SK-N-SH (cell line): ENCODE measurements at regions not wholly inside any gene's neighbourhood (a gene's known extent, or its start where the extent isn't known, plus 50 kb on each side); places are given as distances from the start of the nearest gene placed in this dataset.

Experiments used
- CTCF ChIA-PET: fragments of 300-600, 350-600 bp; formaldehyde crosslinking; extraction: SDS; loops from one replicate; lab custom pipeline; 2021; lab: Yijun Ruan, JAX
- POLR2A ChIA-PET: fragments of 350-600 bp; sonication (Branson Sonifier 250); formaldehyde crosslinking; extraction: SDS; loops from one replicate; lab custom pipeline; 2020; ENCODE audit warnings: antibody characterized with exemption, inconsistent platforms; lab: Yijun Ruan, JAX
- DNase-seq: peaks from one replicate; pipeline ENCODE4 v3.0.0; 2012
- H2AFZ ChIP-seq: fragments of 200-600 bp; sonication (generic); 2 replicates; pipeline ENCODE4 v1.8.1; 2016; ENCODE audit warnings: antibody characterized with exemption, mild to moderate bottlenecking, low read depth
- H3F3A ChIP-seq: fragments of 200-600 bp; sonication (generic); replicated peaks from 2 replicates; pipeline ENCODE3; 2016; ENCODE audit warnings: antibody characterized with exemption, mild to moderate bottlenecking; ENCODE audit not compliant: insufficient read depth
- H3K27ac ChIP-seq, 2 experiments: fragments of 200-500 bp in 1 of 2; fragments of 200-600 bp in 1 of 2; sonication (Bioruptor generic) in 1 of 2; sonication (generic), shearing (Covaris generic) in 1 of 2; 2 replicates each; pipeline versions ENCODE4 v1.5.1 to v1.6.1; 2014 to 2016; ENCODE audit warnings: low read depth in 2 of 2, inconsistent platforms in 1 of 2, low read length in 1 of 2, mild to moderate bottlenecking in 1 of 2, mixed read lengths in 1 of 2
- H3K27me3 ChIP-seq: fragments of 200-600 bp; sonication (generic), shearing (Covaris generic); 2 replicates; pipeline ENCODE4 v1.6.1; 2016; ENCODE audit warnings: mixed run types; ENCODE audit not compliant: insufficient read depth
- H3K36me3 ChIP-seq, 2 experiments: fragments of 200-500 bp in 1 of 2; fragments of 200-600 bp in 1 of 2; sonication (Bioruptor generic) in 1 of 2; sonication (generic) in 1 of 2; replicated peaks in 1 of 2; 2 replicates each; pipeline versions ENCODE3 to v1.5.1; 2014 to 2016; ENCODE audit warnings: low read length in 1 of 2, mild to moderate bottlenecking in 1 of 2; ENCODE audit not compliant: insufficient read depth in 2 of 2, control insufficient read depth in 1 of 2
- H3K4me1 ChIP-seq, 2 experiments: fragments of 200-500 bp in 1 of 2; fragments of 200-600 bp in 1 of 2; sonication (Bioruptor generic) in 1 of 2; sonication (generic), shearing (Covaris generic) in 1 of 2; 2 replicates each; pipeline versions ENCODE4 v1.5.1 to v1.6.1; 2014 to 2016; ENCODE audit warnings: low read depth in 1 of 2, low read length in 1 of 2, mixed run types in 1 of 2; ENCODE audit not compliant: insufficient read depth in 2 of 2, control insufficient read depth in 1 of 2
- H3K4me2 ChIP-seq: fragments of 200-600 bp; sonication (generic), shearing (Covaris generic); 2 replicates; pipeline ENCODE4 v1.6.1; 2017; ENCODE audit warnings: mixed run types
- H3K4me3 ChIP-seq, 2 experiments: fragments of 200-500 bp in 1 of 2; fragments of 200-600 bp in 1 of 2; sonication (Bioruptor generic) in 1 of 2; sonication (generic), shearing (Covaris generic) in 1 of 2; 2 replicates each; pipeline versions ENCODE4 v1.5.1 to v1.8.1; 2014 to 2016; ENCODE audit warnings: low read depth in 2 of 2, inconsistent platforms in 1 of 2, low read length in 1 of 2, mild to moderate bottlenecking in 1 of 2, mixed read lengths in 1 of 2, moderate library complexity in 1 of 2
- H3K79me2 ChIP-seq: fragments of 200-600 bp; sonication (generic); 2 replicates; pipeline ENCODE4 v1.8.1; 2017; ENCODE audit warnings: mild to moderate bottlenecking; ENCODE audit not compliant: insufficient read depth
- H3K9ac ChIP-seq: fragments of 200-600 bp; sonication (generic); 2 replicates; pipeline ENCODE4 v1.6.1; 2017; ENCODE audit warnings: mixed run types
- H3K9me2 ChIP-seq: fragments of 200-600 bp; sonication (generic); 2 replicates; pipeline ENCODE4 v1.6.1; 2017; ENCODE audit warnings: mixed run types
- H3K9me3 ChIP-seq: fragments of 200-600 bp; sonication (generic); 2 replicates; pipeline ENCODE4 v1.6.1; 2017; ENCODE audit warnings: mixed run types, mild to moderate bottlenecking, moderate library complexity
- H4K20me1 ChIP-seq: fragments of 200-600 bp; sonication (generic); 2 replicates; pipeline ENCODE4 v1.6.1; 2017; ENCODE audit warnings: mild to moderate bottlenecking, mixed run types; ENCODE audit not compliant: insufficient read depth
- CHD2 ChIP-seq: fragments of 150-350 bp; IDR thresholded peaks from 2 replicates; pipeline ENCODE4 v1.6.1; 2018; ENCODE audit warnings: low read length; ENCODE audit not compliant: partially characterized antibody
- CTCF ChIP-seq: fragments of 200-600 bp; sonication (generic); IDR thresholded peaks from 2 replicates; pipeline ENCODE4 v1.6.1; 2017; ENCODE audit warnings: antibody characterized with exemption, mild to moderate bottlenecking, moderate library complexity
- EZH2phosphoT487 ChIP-seq: fragments of 200-600 bp; sonication (generic); IDR thresholded peaks from 2 replicates; pipeline ENCODE4 v1.6.1; 2017; ENCODE audit warnings: low read depth, mixed run types, mild to moderate bottlenecking, antibody characterized with exemption, moderate library complexity, borderline replicate concordance
- FOSL2 ChIP-seq: IDR thresholded peaks from 2 replicates; pipeline ENCODE4 v1.4.0; 2012; ENCODE audit warnings: low read depth, mild to moderate bottlenecking, moderate library complexity, borderline replicate concordance
- GABPA ChIP-seq: IDR thresholded peaks from 2 replicates; pipeline ENCODE4 v1.4.0; 2012; ENCODE audit warnings: low read depth, mild to moderate bottlenecking
- IRF3 ChIP-seq: fragments of 150-350 bp; IDR thresholded peaks from 2 replicates; pipeline ENCODE4 v1.6.1; 2016; ENCODE audit warnings: mild to moderate bottlenecking, low read depth, low read length
- JUND ChIP-seq: IDR thresholded peaks from 2 replicates; pipeline ENCODE4 v1.4.0; 2012
- MXI1 ChIP-seq: IDR thresholded peaks from 2 replicates; pipeline ENCODE4 v1.6.1; 2012; ENCODE audit warnings: mild to moderate bottlenecking, low read depth, low read length, improper control_type of control experiment
- PBX3 ChIP-seq: IDR thresholded peaks from 2 replicates; pipeline ENCODE4; 2012
- RCOR1 ChIP-seq: fragments of 150-350 bp; IDR thresholded peaks from 2 replicates; pipeline ENCODE4 v1.6.1; 2017; ENCODE audit warnings: antibody characterized with exemption, low read length
- REST ChIP-seq: IDR thresholded peaks from 2 replicates; pipeline ENCODE4 v1.6.1; 2012; ENCODE audit warnings: mild to moderate bottlenecking, low read depth, low read length, moderate library complexity
- TAF1 ChIP-seq: IDR thresholded peaks from 2 replicates; pipeline ENCODE4 v1.6.1; 2012; ENCODE audit warnings: low read depth, mild to moderate bottlenecking, low read length, moderate library complexity, borderline replicate concordance
- TCF12 ChIP-seq: IDR thresholded peaks from 2 replicates; pipeline ENCODE4 v1.4.0; 2012
- TEAD4 ChIP-seq: IDR thresholded peaks from 2 replicates; pipeline ENCODE4 v1.4.0; 2012; ENCODE audit warnings: mild to moderate bottlenecking, borderline replicate concordance; ENCODE audit not compliant: insufficient read depth
- USF2 ChIP-seq: fragments of 150-350 bp; IDR thresholded peaks from 2 replicates; pipeline ENCODE4 v1.6.1; 2017; ENCODE audit warnings: antibody characterized with exemption, low read length, low read depth, borderline replicate concordance
- WGBS: methylation state at CpG from one replicate; pipeline ENCODE4 v1.1.6; 2017; ENCODE audit warnings: low lambda C conversion rate; 5-methylcytosine and 5-hydroxymethylcytosine counted together

GRCh38 chr4:132386130-132386529, 763.0 kb upstream of the PCDH10 start:
- Histone ChIP-seq H3K27ac (no peak overlapping the region), H3K27me3 (no peaks in the 10 kb centered on the region), H3K9ac (no peak overlapping the region), H4K20me1 (no peaks in the 10 kb centered on the region), H2AFZ (no peak overlapping the region), H3K36me3 (no peaks in the 10 kb centered on the region), H3K79me2 (no peaks in the 10 kb centered on the region), H3K4me2 (no peak overlapping the region), H3K9me2 (no peaks in the 10 kb centered on the region), H3K4me3 (no peak overlapping the region), H3K9me3 (no peaks in the 10 kb centered on the region), H3K4me1 (no peaks in the 10 kb centered on the region), H3F3A (no peaks in the 10 kb centered on the region)
- ChIA-PET CTCF (no interaction called here), POLR2A (no interaction called here)
- TF ChIP-seq FOSL2 (no peak), PBX3 (no peak), REST (no peak), IRF3 (no peak), CTCF (no peak), RCOR1 (no peak), TCF12 (no peak), CHD2 (no peak), USF2 (no peak), MXI1 (no peak), GABPA (no peak), TEAD4 (no peak), JUND (no peak), EZH2phosphoT487 (no peak), TAF1 (no peak)
- DNase-seq: no peak
- WGBS: 54% methylated on average over 3 of the region's 3 CpGs
